Uterus (tissue), 2 donors: ENCODE measurements at regions not wholly inside any gene's neighbourhood (a gene's known extent, or its start where the extent isn't known, plus 50 kb on each side); places are given as distances from the start of the nearest gene placed in this dataset.

Source experiments
- CTCF ChIP-seq, 4 experiments: fragments of 200-600 bp in 2 of 4; fragments of 450-650 bp in 2 of 4; sonication (generic) in 2 of 4; IDR thresholded peaks; one replicate each; pipeline ENCODE4 v1.5.1; 2016 to 2019; ENCODE audit warnings: antibody characterized with exemption in 4 of 4, mild to moderate bottlenecking in 2 of 4, moderate library complexity in 1 of 4
- POLR2A ChIP-seq, 2 donors: fragments of 450-650 bp; IDR thresholded peaks; one replicate each; pipeline ENCODE4 v1.6.1; 2016; ENCODE audit warnings: antibody characterized with exemption in 2 of 2, mild to moderate bottlenecking in 1 of 2, moderate library complexity in 1 of 2

- TF ChIP-seq CTCF (IDR thresholded peaks at IDR 0.05) (no peak), POLR2A (IDR thresholded peaks at IDR 0.05) (no peak)
Measured at GRCh38 chr11:122343210-122343609, 227.2 kb upstream of the BLID start.
